ENCODE measurements at regions not wholly inside any gene's neighbourhood (a gene's known extent, or its start where the extent isn't known, plus 50 kb on each side); places are given as distances from the start of the nearest gene placed in this dataset.

GRCh38 chr3:56988458-56989168 is 71.9 kb upstream of the SPATA12 start:
- Histone ChIP-seq H3K4me1 (peaks cover 0 to 31% (median 9%) of the 10 kb centered on the region in 10 experiments; a peak in 13 of 20 replicates), H3K36me3 (no peaks in the 10 kb centered on the region), H3K27ac (no peak overlapping the region), H3K4me3 (no peak overlapping the region), H4K20me1 (peaks cover 0 to 3% (median 0%) of the 10 kb centered on the region in 11 experiments; a peak in 1 of 22 replicates), H3K9me3 (replicated peaks in 1 of 11) (no peaks in the 10 kb centered on the region), H3K9ac (no peak overlapping the region), H3K27me3 (peaks cover 0 to 5% (median 0%) of the 10 kb centered on the region in 11 experiments; a peak in 1 of 22 replicates), H3K4me2 (peak overlapping the region in 2 of 11 experiments; percentile 10 to 49; a peak in 2 of 22 replicates)
- no peak for TF ChIP-seq Cebpa-rat (IDR thresholded peaks at IDR 0.05)

- no peak for TF ChIP-seq Cebpa-rat (IDR thresholded peaks at IDR 0.05)
These were observed 73.1 kb upstream of the SPATA12 start for GRCh38 chr3:56987238-56987895.

DNA sequence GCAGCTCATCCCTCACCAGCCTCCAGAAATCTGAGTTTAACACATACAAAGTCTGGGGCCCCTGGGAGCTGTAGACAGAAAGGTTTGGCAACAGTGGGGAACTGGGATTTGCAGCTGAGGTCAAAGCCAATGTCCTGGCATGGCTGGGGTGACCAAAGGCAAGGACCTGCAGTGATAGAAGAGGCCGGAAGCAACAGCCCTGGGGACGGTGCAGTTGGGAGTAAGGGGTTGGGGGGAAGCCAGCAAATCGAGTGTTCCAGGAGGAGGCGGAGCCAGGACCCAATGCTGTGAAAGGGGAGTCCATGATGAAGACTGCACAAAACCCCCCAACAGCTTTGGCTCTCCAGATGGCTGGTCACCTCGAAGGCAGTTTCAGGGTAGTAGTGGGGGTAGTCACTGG is 74.1 kb upstream of the SPATA12 start:
- H3K36me3 ChIP-seq = no peaks in the 10 kb centered on the region
- peak overlapping the region in 5 of 11 experiments; percentile 51 to 81 (median 75); a peak in 9 of 22 replicates for H3K4me2 ChIP-seq
- H3K27me3 ChIP-seq = peaks cover 0 to 5% (median 0%) of the 10 kb centered on the region in 11 experiments; a peak in 1 of 22 replicates
- H3K27ac ChIP-seq = no peak overlapping the region
- H3K9ac ChIP-seq = no peak overlapping the region
- H4K20me1 ChIP-seq = peaks cover 0 to 3% (median 0%) of the 10 kb centered on the region in 11 experiments; a peak in 1 of 22 replicates
- no peak overlapping the region for H3K4me3 ChIP-seq
- TF ChIP-seq Cebpa-rat (IDR thresholded peaks at IDR 0.05) = no peak
- H3K9me3 ChIP-seq (replicated peaks in 1 of 11) = no peaks in the 10 kb centered on the region
- peaks cover 0 to 42% (median 11%) of the 10 kb centered on the region in 10 experiments; a peak in 13 of 20 replicates for H3K4me1 ChIP-seq

More at GRCh38 chr3:56987238-56987895, 73.1 kb upstream of the SPATA12 start:
- no peak overlapping the region for H3K9ac ChIP-seq
- peaks cover 0 to 31% (median 9%) of the 10 kb centered on the region in 10 experiments; a peak in 13 of 20 replicates for H3K4me1 ChIP-seq
- no peaks in the 10 kb centered on the region for H3K36me3 ChIP-seq
- H3K27me3 ChIP-seq = peaks cover 0 to 5% (median 0%) of the 10 kb centered on the region in 11 experiments; a peak in 1 of 22 replicates
- H3K27ac ChIP-seq = no peak overlapping the region
- H3K4me2 ChIP-seq = peak overlapping the region in 2 of 11 experiments; percentile 1 to 17; a peak in 1 of 22 replicates
- peaks cover 0 to 3% (median 0%) of the 10 kb centered on the region in 11 experiments; a peak in 1 of 22 replicates for H4K20me1 ChIP-seq
- H3K9me3 ChIP-seq (replicated peaks in 1 of 11) = no peaks in the 10 kb centered on the region
- no peak overlapping the region for H3K4me3 ChIP-seq

GRCh38 chr3:56985878-56986277 is 74.6 kb upstream of the SPATA12 start:
- H3K9ac ChIP-seq = peak overlapping the region in 1 of 11 experiments; percentile 21; a peak in 2 of 22 replicates
- H3K27me3 ChIP-seq = peaks cover 0 to 5% (median 0%) of the 10 kb centered on the region in 11 experiments; a peak in 1 of 22 replicates
- H3K36me3 ChIP-seq = no peaks in the 10 kb centered on the region
- no peak overlapping the region for H3K4me3 ChIP-seq
- H3K27ac ChIP-seq = 0 out of 22 replicates have a peak overlapping the region, but pooled peaks of 1 of the 11 experiments have one; percentile 10
- H3K4me1 ChIP-seq = peaks cover 0 to 46% (median 14%) of the 10 kb centered on the region in 10 experiments; a peak in 13 of 20 replicates
- no peak for TF ChIP-seq Cebpa-rat (IDR thresholded peaks at IDR 0.05)
- H3K4me2 ChIP-seq = peak overlapping the region in 5 of 11 experiments; percentile 51 to 81 (median 75); a peak in 10 of 22 replicates
- no peaks in the 10 kb centered on the region for H3K9me3 ChIP-seq (replicated peaks in 1 of 11)
- H4K20me1 ChIP-seq = peaks cover 0 to 3% (median 0%) of the 10 kb centered on the region in 11 experiments; a peak in 1 of 22 replicates

DNA sequence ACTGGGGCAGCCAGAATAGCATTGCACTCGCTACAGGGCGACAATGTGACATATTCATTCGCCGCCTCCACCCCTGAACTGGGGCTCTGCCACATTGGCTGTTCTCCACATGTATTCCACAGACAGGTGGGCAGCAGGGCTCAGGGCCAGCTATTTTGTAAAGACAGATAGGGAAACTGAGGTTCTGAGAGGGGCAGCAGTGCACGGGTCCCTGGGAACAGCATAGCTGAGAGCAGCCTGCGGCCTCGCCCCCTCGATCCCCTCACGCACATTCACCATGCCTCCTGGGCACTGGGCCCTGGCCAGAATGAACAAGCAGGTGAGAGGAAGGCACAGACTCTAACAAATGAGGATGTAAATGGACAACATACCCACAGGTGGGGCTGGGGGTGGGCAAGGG is 75.0 kb upstream of the SPATA12 start:
- no peaks in the 10 kb centered on the region for H3K9me3 ChIP-seq (replicated peaks in 1 of 11)
- no peaks in the 10 kb centered on the region for H3K36me3 ChIP-seq
- H3K27ac ChIP-seq = 0 out of 22 replicates have a peak overlapping the region, but pooled peaks of 1 of the 11 experiments have one; percentile 10
- H3K4me3 ChIP-seq = no peak overlapping the region
- peaks cover 0 to 50% (median 19%) of the 10 kb centered on the region in 10 experiments; a peak in 14 of 20 replicates for H3K4me1 ChIP-seq
- peak overlapping the region in 5 of 11 experiments; percentile 51 to 81 (median 75); a peak in 10 of 22 replicates for H3K4me2 ChIP-seq
- H3K9ac ChIP-seq = peak overlapping the region in 1 of 11 experiments; percentile 21; a peak in 2 of 22 replicates
- H3K27me3 ChIP-seq = peaks cover 0 to 5% (median 0%) of the 10 kb centered on the region in 11 experiments; a peak in 1 of 22 replicates
- peaks cover 0 to 3% (median 0%) of the 10 kb centered on the region in 11 experiments; a peak in 1 of 22 replicates for H4K20me1 ChIP-seq
- TF ChIP-seq Cebpa-rat (IDR thresholded peaks at IDR 0.05) = no peak

GRCh38 chr3:56983427-56983826 is 77.0 kb upstream of the SPATA12 start:
- Histone ChIP-seq H3K36me3 (no peaks in the 10 kb centered on the region), H4K20me1 (peaks cover 0 to 3% (median 0%) of the 10 kb centered on the region in 11 experiments; a peak in 1 of 22 replicates), H3K27ac (no peak overlapping the region), H3K27me3 (no peaks in the 10 kb centered on the region), H3K9ac (no peak overlapping the region), H3K4me3 (no peak overlapping the region), H3K4me1 (peaks cover 0 to 62% (median 23%) of the 10 kb centered on the region in 10 experiments; a peak in 14 of 20 replicates), H3K9me3 (replicated peaks in 1 of 11) (no peaks in the 10 kb centered on the region), H3K4me2 (no peak overlapping the region)
- TF ChIP-seq Cebpa-rat (IDR thresholded peaks at IDR 0.05) = no peak

- no peaks in the 10 kb centered on the region for H3K27me3 ChIP-seq
- TF ChIP-seq Cebpa-rat (IDR thresholded peaks at IDR 0.05) = no peak
- peak overlapping the region in 5 of 11 experiments; percentile 15 to 72 (median 61); a peak in 9 of 22 replicates for H3K4me2 ChIP-seq
- H4K20me1 ChIP-seq = no peaks in the 10 kb centered on the region
- H3K27ac ChIP-seq = peak overlapping the region in 2 of 11 experiments; percentile 53 to 56; a peak in 4 of 22 replicates
- H3K4me3 ChIP-seq = no peak overlapping the region
- H3K9ac ChIP-seq = peak overlapping the region in 1 of 11 experiments; percentile 13; a peak in 1 of 22 replicates
- H3K9me3 ChIP-seq (replicated peaks in 1 of 11) = no peaks in the 10 kb centered on the region
- H3K36me3 ChIP-seq = no peaks in the 10 kb centered on the region
- H3K4me1 ChIP-seq = peaks cover 0 to 53% (median 23%) of the 10 kb centered on the region in 10 experiments; a peak in 14 of 20 replicates
These were observed 78.8 kb upstream of the SPATA12 start for GRCh38 chr3:56981445-56982230.

Data from BLaER1 treated with 17β-estradiol and CSF1 and Interleukin-3, amounts not matched to agents 10 nM and 100 nM (cell line).